Neural progenitor cell (in vitro differentiated cells): ENCODE measurements at regions not wholly inside any gene's neighbourhood (a gene's known extent, or its start where the extent isn't known, plus 50 kb on each side); places are given as distances from the start of the nearest gene placed in this dataset.

Source experiments
- DNase-seq: peaks from one replicate; pipeline ENCODE4 v3.0.0-alpha.2; 2016; ENCODE audit warnings: low spot score
- H2AFZ ChIP-seq: fragments of 200-600 bp; sonication (generic); replicated peaks from 2 replicates; pipeline ENCODE4 v1.6.1; 2016; ENCODE audit warnings: antibody characterized with exemption
- H3F3A ChIP-seq: fragments of 200-600 bp; sonication (generic); 2 replicates; pipeline ENCODE4 v1.6.1; 2016; ENCODE audit warnings: antibody characterized with exemption, low read depth
- H3K27ac ChIP-seq: fragments of 200-600 bp; sonication (generic); 2 replicates; pipeline ENCODE4 v1.5.1; 2016; ENCODE audit warnings: mild to moderate bottlenecking
- H3K27me3 ChIP-seq: fragments of 200-600 bp; sonication (generic); 2 replicates; pipeline ENCODE4 v1.6.1; 2016; ENCODE audit warnings: mild to moderate bottlenecking, moderate library complexity
- H3K36me3 ChIP-seq: fragments of 200-600 bp; sonication (generic); 2 replicates; pipeline ENCODE4 v1.5.1; 2016
- H3K4me1 ChIP-seq: fragments of 200-600 bp; sonication (generic); 2 replicates; pipeline ENCODE4 v1.6.1; 2016; ENCODE audit warnings: mixed run types
- H3K4me2 ChIP-seq: fragments of 200-600 bp; sonication (generic); 2 replicates; pipeline ENCODE4 v1.6.1; 2016
- H3K4me3 ChIP-seq: fragments of 200-600 bp; sonication (generic); 2 replicates; pipeline ENCODE4 v1.5.1; 2016
- H3K79me2 ChIP-seq: fragments of 200-600 bp; sonication (generic); 2 replicates; pipeline ENCODE4 v1.6.1; 2016; ENCODE audit warnings: low read depth
- H3K9ac ChIP-seq: fragments of 200-600 bp; sonication (generic); 2 replicates; pipeline ENCODE4 v1.6.1; 2016
- H3K9me3 ChIP-seq: fragments of 200-600 bp; sonication (generic); 2 replicates; pipeline ENCODE4 v1.5.1; 2016; ENCODE audit warnings: low read depth
- H4K20me1 ChIP-seq: fragments of 200-600 bp; sonication (generic); 2 replicates; pipeline ENCODE4 v1.6.1; 2016; ENCODE audit warnings: low read depth
- H3K27ac Mint-ChIP-seq: 3 replicates; pipeline ENCODE4 v1.8.0; 2021; ENCODE audit warnings: mixed read lengths
- H3K27me3 Mint-ChIP-seq: 2 replicates; pipeline ENCODE4 v1.8.0; 2022; ENCODE audit warnings: low read depth, mild to moderate bottlenecking, inconsistent platforms, moderate library complexity, mixed read lengths; ENCODE audit not compliant: insufficient read depth
- H3K36me3 Mint-ChIP-seq: 3 replicates; pipeline ENCODE4 v1.8.0; 2021; ENCODE audit warnings: mixed read lengths
- H3K4me1 Mint-ChIP-seq: 3 replicates; pipeline ENCODE4 v1.8.0; 2021; ENCODE audit warnings: mixed read lengths
- H3K4me3 Mint-ChIP-seq: 3 replicates; pipeline ENCODE4 v1.8.0; 2021; ENCODE audit warnings: mild to moderate bottlenecking, moderate library complexity, mixed read lengths
- H3K9me3 Mint-ChIP-seq: 3 replicates; pipeline ENCODE4 v1.8.0; 2020; ENCODE audit warnings: mixed read lengths
- CTCF ChIP-seq: fragments of 200-600 bp; sonication (generic); IDR thresholded peaks from 2 replicates; pipeline ENCODE4 v1.5.1; 2017; ENCODE audit warnings: antibody characterized with exemption, mild to moderate bottlenecking
- EZH2 ChIP-seq: fragments of 200-600 bp; sonication (generic); IDR thresholded peaks from 2 replicates; pipeline ENCODE4 v1.6.1; 2017; ENCODE audit warnings: antibody characterized with exemption, mild to moderate bottlenecking, moderate library complexity
- EZH2phosphoT487 ChIP-seq: fragments of 200-600 bp; sonication (generic); IDR thresholded peaks from 2 replicates; pipeline ENCODE4 v1.6.1; 2017; ENCODE audit warnings: antibody characterized with exemption

DNA sequence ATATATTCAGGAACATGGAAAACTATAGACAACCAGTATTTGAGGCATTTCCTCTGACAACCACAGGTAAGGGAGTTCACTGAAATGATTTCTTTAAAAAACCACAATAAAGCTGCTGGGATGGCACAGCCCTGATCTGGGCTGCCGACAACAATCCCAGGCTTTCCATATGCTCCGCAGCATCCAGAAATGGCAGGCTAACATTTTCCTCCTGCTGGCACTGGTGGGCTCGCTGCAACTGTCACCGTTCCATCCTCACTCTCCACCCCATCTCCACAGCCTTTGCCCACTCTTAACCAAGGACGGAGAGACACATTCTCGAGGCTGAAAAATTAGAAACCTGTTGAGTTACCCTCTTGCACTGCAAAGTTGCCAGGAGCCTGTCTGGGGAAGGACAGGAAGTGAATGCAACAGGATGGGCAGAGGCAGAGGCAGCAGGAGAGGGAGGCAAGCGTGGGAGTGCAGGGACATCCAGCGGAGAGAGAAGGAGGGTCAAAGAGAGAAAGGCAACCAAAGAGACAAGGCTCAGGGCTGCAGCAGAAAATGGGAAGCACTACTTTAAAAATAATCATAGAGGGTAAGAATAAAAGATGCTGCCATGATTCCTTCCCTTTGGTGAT lies 79.0 kb upstream of the ARRDC4 start:
- Histone ChIP-seq H3K27me3 (peaks cover 6% of the 10 kb centered on the region), H3K27ac (no peak overlapping the region), H3K9me3 (no peaks in the 10 kb centered on the region), H2AFZ (peak overlapping the region; percentile 80), H4K20me1 (no peaks in the 10 kb centered on the region), H3K4me1 (no peaks in the 10 kb centered on the region), H3F3A (no peaks in the 10 kb centered on the region), H3K79me2 (no peaks in the 10 kb centered on the region), H3K4me3 (no peak overlapping the region), H3K4me2 (no peak overlapping the region), H3K9ac (no peak overlapping the region), H3K36me3 (no peaks in the 10 kb centered on the region)
- H3K27ac Mint-ChIP-seq = no peak overlapping the region
- H3K36me3 Mint-ChIP-seq = no peaks in the 10 kb centered on the region
- DNase-seq = no peak
- no peaks in the 10 kb centered on the region for H3K9me3 Mint-ChIP-seq
- TF ChIP-seq EZH2phosphoT487 (no peak), EZH2 (no peak), CTCF (no peak)
- no peak overlapping the region for H3K4me3 Mint-ChIP-seq
- H3K27me3 Mint-ChIP-seq = no peaks in the 10 kb centered on the region
- no peaks in the 10 kb centered on the region for H3K4me1 Mint-ChIP-seq

- Histone ChIP-seq H3K9ac (no peak overlapping the region), H3K4me2 (no peak overlapping the region), H3K36me3 (no peaks in the 10 kb centered on the region), H4K20me1 (no peaks in the 10 kb centered on the region), H3K27me3 (peaks cover 6% of the 10 kb centered on the region), H2AFZ (no peak overlapping the region), H3K4me3 (no peak overlapping the region), H3K4me1 (no peaks in the 10 kb centered on the region), H3F3A (no peaks in the 10 kb centered on the region), H3K9me3 (no peaks in the 10 kb centered on the region), H3K27ac (no peak overlapping the region), H3K79me2 (no peaks in the 10 kb centered on the region)
- TF ChIP-seq EZH2phosphoT487 = no peak
- no peak for TF ChIP-seq CTCF
- TF ChIP-seq EZH2 = no peak
- DNase-seq = no peak
- Mint-ChIP-seq H3K9me3 (no peaks in the 10 kb centered on the region), H3K4me3 (no peak overlapping the region), H3K27me3 (no peaks in the 10 kb centered on the region), H3K27ac (no peak overlapping the region), H3K36me3 (no peaks in the 10 kb centered on the region), H3K4me1 (no peaks in the 10 kb centered on the region)
These were observed 75.9 kb upstream of the ARRDC4 start for GRCh38 chr15:97884513-97885131.

DNA sequence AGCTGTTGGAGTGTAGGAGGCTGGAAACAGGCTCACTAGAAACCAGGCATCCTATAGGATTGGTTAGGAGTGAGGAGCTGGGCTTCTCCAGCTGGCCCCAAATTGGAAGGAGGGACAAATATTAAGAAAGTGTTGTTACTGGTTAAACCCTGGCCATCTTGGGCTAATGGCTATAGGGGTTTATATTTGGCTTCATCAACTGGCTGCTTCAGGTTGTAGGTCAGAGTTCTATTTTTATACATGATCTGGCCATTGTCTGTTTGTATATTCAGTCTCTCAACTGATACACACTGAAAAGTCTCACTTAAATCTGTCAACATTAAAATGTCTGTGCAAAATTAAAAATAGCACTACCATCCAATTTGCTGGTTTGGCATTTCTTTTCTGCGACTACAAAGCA lies 70.2 kb upstream of the ARRDC4 start:
- H3K27ac ChIP-seq = no peak overlapping the region

More for the DNA sequence above, 70.2 kb upstream of the ARRDC4 start:
- Histone ChIP-seq H3K4me2 (no peak overlapping the region), H3K36me3 (no peaks in the 10 kb centered on the region), H3K79me2 (no peaks in the 10 kb centered on the region), H3K27me3 (peaks cover 6% of the 10 kb centered on the region), H3K9me3 (no peaks in the 10 kb centered on the region), H2AFZ (no peak overlapping the region), H3K4me1 (no peaks in the 10 kb centered on the region), H4K20me1 (no peaks in the 10 kb centered on the region), H3K4me3 (no peak overlapping the region), H3K9ac (no peak overlapping the region), H3F3A (no peaks in the 10 kb centered on the region)
- no peaks in the 10 kb centered on the region for H3K36me3 Mint-ChIP-seq
- no peak overlapping the region for H3K27ac Mint-ChIP-seq
- TF ChIP-seq EZH2 (no peak), CTCF (no peak), EZH2phosphoT487 (no peak)
- no peak overlapping the region for H3K4me3 Mint-ChIP-seq
- no peaks in the 10 kb centered on the region for H3K9me3 Mint-ChIP-seq
- no peaks in the 10 kb centered on the region for H3K4me1 Mint-ChIP-seq
- peaks cover 4% of the 10 kb centered on the region for H3K27me3 Mint-ChIP-seq
- no peak for DNase-seq
